ENCODE measurements at regions not wholly inside any gene's neighbourhood (a gene's known extent, or its start where the extent isn't known, plus 50 kb on each side); places are given as distances from the start of the nearest gene placed in this dataset.

DNA sequence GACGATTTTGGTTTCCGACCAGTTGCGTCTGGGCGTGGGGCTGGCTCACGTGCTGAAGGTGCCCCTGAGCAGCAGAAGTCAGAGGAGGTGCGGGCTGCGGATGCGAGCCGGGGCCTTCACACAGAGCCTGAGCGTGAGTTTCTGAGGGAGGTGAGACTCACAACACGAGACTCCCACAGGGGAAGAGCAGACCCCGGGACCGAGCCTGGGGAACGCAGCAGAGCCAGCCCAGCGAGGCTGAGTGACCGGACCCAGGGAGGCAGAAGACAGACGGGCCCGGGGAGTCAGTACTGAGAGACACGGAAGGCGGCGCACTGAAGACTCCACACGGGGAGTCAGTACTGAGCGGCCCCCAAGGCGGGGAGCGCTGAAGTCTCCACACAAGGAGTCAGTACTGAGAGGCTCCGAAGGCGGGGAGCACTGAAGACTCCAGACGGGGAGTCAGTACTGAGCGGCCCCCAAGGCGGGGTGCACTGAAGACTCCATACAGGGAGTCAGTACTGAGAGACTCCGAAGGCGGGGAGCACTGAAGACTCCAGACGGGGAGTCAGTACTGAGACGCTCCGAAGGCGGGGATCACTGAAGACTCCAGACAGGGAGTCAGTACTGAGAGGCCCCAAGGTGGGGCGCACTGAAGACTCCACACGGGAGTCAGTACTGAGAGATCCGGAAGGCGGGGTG is 77.8 kb downstream of the DLL1 start:
- no peak for DNase-seq

DNA sequence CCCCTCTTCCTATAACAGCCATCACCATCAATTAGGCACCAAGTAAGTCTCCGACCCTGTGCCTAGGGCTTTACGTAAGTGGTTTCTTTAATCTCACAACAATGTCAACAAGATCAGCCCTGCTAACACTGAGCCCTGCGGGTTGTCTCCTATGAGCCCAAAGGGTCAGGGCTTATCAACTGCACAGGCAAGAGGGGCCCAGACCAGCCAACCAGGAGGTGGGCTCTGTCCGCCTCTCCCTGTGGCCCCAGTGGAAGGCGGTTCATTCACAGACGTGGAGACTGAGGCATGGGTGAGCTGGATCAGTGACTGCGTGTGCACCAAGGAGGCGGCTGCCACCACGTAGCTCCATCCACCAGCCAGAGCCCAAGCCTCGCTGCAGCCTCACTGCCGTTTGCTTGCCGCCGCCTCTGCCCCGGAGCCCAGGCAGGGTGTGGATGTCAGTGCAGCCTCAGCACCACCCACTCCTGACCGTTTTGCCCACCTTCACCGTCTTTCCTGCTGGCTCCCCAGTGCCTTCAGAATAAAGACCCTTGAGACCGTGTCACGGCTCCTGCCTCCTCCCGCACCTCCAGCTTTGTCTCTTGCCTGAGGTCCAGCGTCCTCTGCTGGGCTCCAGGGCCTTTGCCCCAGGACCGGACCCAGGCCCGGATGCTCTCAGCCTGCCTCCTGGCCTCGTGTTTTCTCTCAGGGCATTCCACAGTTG is 78.7 kb downstream of the DLL1 start:
- no peak for DNase-seq

DNA sequence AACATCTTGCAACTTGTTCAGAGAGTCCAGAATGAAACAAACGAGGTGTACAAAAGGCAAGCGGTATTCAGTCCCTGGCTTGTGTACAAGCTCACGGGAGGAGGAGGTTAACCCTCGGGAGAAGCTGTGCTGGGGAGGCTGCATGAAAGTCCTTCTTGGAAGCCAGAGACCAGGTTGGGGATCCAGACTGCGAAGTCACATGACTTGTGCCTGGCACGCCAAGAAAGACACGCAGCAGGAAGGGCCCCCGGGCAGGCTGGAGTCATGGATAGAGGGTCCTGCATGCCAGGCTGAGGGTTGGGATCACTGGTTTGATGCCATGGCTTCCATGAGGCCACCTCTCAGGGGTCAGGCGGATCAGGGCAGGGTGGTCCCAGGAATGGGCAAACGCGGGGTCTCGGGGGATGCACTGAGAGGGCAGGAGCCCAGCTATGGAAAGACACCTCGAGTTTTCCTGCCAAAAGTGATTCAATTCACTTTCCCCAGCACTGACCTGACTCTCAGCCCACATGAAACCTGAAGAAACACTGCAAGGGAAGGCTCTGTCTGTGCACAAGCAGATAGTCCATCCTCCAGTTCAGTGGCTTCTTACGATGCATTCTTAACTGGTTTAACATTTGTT is 79.4 kb downstream of the DLL1 start:
- no peak for DNase-seq

DNA sequence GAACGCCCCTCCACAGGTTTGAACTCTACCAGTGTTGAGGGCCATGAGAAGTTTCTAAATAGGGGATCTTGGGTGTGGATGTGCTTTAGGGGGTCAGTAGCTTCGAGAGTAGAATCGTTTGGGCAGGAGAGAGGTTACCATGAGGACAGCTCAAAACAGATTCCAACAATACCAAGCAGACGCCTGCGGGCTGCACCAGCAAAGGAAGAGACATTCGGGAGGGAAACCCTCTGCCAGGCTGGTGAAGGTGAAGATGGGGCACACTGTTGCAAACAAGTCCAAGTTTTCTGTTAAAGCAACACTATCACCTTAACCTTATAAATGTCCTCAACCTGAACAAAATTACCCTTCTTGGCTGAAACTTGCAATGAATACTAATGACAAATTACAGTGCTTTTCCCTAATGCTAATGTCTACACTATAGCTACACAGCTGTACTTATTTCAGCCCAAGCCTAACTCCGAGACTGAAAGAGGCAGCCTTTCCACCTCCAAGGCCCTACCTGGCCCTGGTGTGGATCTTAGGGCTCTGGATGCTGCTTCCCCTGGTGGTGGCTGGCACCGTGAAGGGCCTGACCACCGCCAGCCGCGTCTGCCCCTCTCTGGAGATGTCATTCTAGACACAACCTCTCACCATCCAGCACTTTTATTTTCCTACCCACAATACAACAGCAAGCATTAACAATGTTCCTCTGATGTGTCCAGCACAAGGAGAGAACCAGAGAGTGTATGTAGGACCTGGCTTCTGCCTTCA is 80.1 kb downstream of the DLL1 start:
- no peak for DNase-seq

DNA sequence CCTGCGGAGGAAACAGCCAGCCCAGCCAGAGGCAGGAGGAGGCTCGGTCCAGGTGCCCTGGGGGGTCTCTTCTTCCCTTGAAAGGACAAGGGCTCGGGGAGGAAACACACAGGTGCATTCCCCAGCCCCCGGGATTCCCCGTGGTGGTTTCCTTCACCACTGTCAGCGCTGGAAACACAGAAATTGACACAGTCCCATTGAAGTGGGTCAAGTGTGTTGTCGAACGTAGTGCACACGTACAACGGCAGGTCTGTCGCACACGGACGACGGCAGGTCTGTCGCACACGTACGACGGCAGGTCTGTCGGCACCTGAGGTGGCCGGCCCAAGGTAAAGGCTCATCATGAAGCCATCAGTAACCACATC is 80.9 kb downstream of the DLL1 start:
- DNase-seq, result no peak

DNA sequence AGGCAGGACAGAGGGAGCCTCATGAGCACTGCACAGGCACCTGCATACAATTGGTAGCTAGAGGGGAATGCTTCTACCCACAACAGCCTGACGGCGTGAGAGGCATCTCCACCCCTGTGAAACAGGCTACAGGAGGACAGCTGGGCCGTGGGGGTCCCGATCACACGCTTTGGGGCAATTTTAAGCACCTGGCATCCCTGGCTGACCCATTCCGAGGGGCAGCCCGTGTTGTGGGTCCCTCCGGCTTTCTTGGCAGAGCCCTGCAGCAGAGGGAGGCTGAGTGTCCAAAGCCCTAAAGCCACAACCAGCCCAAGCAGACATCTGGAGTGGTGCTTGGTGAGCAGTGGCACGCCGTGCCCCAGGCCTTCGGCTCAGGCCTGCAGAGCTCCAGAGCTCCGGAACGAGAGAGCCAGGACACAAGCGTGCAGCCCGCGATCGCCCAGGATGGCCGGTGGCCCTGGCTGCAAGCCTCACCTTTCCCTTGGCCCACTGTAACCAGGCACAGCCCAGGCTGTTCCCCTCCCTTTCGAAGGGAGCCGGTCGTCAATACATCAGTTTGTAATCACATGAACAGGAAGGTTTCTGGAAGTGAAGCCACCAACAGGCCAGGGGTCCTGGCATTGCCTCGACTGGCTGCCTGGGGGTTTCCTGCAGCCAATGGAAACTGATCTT is 81.4 kb downstream of the DLL1 start:
- no peak for DNase-seq

DNA sequence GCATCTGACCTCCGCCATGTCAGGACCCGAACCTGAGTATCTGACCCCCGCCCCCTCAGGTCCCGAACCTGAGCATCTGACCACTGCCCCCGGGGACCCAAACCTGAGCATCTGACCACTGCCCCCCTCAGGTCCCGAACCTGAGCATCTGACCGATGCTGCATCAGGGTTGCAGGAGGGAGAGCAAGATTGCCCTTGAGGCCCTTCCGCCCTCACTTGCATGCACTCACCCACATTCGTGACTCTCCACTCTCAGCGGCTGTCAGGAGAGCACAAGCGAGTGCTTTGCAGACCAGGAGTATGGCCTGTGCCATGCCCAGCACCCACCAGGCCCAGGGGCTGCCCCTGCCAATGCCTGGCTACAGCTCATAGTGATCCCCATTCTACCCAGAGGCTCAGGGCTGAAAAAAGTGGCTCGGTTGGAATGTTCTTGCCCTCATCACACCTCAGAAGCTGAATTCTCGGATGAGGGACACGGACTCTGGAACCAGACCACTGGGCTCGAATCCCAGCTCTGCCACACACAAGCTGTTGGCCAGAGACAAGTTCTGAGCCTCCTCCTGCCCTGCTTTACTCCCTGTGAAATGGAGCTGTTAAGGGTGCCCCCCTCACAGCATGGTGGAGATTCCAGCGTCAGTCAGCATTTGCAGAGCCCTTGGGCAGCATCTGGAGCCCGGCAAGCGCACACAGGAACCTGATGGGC is 82.1 kb downstream of the DLL1 start:
- no peak for DNase-seq

DNA sequence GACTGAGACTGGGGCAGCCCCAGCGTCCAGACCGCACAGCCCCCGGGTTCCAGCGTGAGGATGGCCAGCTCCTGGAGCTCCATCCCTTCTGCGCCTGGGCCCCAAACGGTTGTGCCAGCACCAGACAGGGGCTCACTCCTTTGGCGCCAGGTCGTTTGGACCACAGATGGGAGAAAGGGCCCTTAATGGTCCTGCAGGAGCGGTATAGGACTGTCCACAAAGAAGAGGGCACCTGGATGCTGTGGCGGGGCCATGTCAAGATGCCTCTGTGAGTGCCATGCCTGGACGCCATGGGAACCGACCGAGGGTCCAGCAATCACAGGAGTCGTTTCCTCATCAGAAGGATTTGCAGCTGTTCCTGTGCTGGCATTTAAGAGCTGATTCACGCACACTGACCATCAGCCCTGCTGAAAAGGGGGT is 82.7 kb downstream of the DLL1 start:
- DNase-seq, result no peak

DNA sequence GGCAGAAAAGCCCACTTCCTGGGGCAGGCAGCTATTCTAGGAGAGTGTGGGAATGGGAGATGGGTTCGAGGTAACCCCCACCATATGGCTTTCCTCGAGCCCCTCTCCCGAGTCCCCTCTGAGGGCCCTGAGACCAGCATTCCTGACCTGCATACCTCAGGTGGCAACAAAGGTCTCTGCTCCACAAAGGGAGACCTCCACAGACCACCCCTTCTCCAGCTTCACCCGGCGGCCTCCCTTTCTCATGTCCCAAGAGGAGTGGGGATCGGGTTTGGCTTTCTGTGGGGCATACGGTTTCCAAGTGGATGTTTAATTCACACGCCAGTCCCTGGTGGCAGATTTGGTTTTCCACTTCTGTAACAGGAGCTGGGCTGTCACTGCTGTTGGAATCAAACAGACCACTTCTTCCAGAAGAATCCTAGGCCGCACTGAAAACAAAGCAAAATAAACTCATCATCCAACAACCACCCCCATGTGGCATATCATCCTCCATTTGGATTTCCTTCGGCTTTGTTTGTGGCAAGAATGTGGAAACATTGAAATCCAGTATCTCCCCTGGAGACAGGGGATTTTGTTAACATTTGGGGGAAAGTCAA is 83.2 kb downstream of the DLL1 start:
- no peak for DNase-seq

DNA sequence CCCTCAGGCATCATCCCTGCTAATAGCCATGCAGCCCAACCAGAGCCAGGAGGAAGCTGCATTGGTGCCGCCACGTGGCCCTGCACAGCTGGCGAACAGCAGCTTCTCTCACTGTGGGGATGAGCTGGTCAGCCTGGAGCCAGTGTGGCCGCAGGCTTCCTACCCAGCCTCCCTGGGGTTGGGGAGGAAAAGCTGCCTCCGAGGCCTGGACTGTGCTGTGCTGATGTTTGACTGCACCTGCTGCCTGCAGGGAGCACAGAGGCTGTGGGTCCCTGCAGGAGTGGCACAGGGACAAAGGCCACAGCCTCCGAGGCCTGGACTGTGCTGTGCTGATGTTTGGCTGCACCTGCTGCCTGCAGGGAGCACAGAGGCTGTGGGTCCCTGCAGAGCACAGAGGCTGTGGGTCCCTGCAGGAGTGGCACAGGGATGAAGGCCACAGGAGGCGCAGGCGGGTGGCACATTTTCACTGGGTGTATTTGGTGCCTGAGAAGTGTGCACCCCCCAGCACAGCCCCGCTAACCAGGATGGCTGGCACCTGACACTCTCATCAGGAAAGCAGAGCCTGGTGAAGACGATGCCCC is 83.9 kb downstream of the DLL1 start:
- DNase-seq, result no peak

DNA sequence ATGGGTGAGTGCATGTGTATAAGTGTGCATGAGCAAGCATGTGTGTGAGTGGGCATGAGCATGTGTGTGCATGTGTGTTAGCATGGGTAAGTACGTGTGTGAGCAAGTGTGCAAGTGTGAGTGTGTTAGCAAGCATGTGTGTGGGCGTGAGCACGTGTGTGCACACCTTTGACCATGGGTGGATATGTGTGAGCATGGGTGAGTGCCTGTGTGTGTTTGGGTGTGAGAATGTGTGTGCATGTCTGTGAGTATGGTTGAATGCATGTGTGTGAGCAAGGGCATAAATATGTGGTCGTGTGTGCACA is 84.6 kb downstream of the DLL1 start:
- no peak for DNase-seq

DNA sequence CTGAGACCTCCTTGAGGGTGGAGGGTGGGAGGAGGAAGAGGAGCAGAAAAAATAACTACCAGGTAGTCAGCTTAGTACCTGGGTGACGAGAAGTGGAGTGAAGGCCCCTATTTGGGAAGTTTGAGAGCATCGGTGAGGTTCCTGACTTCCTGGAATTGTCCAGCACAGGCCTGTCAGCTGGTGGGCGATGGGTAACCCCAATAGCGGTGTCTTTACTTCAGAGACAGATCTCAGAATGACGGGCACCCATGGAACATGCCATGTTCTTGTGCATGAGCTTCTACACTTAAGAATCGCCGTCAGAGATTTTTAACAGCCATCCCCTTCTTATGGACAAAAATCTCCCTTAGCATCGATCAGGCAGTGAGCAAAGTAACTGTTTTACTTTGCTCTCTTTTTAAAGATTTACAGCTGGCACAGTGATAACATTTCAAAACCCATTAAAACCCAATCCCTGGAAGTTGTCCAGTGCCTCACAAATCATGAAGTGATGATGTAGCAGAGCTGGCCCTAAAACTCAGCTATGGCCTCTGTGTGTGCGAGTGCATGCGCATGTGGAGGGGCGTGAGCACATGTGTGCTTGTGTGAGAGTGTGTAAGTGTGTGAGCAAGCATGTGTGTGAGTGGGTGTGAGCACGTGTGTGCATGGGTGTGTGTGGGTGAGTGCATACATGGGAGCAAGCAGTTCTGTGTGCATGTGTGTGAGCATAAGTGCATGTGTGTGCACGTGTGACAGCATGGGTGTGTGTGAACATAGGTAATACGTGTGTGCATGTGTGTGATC is 85.2 kb downstream of the DLL1 start:
- no peak for DNase-seq

DNA sequence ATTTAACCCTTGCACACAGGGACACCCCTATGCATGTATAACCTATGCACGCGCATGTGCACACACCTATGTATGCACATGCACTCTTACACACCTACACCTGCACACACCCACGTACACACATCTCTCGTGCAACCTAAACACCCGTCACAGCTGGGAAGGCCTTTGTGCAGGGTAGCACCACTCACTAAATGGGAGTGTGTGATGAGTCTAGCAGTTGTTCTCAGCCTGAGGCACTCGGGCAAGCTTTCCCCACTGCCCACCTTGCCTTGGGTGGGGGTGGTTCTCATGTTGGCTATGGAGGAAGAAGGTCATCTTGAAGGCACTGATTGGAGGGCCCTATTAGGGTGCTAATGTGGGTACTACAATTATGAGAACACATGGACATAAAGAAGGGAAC is 85.8 kb downstream of the DLL1 start:
- no peak for DNase-seq

DNA sequence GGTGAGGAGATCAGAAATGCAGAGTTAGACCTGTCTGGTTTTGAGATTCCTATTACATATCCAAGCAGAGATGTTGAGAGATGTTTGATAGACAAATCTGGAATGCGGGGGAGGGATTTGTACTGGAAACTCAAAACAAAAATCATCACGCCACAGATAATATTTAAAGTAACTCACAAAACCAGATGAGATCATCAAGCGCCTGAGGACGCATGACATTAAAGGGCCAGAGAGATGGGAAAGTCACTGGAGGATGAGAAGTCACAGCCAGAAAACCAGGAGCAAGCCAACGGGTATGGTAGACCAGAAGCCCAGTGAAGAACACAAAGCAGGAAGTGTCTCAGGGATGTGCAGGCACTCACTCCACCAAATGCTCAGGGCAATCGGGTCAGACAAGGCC is 87.7 kb downstream of the DLL1 start:
- no peak for DNase-seq

DNA sequence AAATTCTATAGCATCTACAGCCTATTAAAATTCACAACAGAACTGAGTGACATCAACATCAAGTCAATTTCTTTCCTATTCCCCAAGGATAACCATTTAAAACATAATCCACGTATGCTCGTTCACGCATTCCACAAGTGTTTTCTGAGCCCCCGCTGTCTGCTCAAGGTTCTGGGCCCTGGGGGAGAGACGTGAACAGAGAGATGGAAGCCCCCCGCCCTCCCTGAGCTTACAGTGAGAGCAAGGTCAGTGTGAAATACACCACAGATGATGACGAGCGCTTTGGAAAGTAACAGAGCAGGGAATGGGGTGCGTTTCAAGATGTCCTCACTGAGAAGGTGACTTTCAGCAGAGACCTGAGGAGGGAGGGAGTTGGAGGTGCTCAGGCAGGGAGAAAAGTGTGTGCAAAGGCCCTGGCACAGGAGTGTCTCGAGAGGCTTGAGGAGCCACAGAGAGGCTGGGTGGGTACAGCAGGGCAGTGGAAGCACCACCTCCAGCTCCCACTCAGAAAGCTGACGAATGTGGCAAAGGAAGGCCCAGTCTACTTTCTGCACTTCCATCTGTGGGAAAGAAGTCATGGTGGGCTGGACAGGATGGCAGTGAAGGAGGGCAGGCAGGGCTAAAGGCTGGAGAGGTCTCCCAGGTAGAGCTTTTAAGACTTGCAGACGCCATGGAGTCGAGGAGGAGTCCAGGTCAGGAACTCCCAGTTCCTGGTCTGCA is 88.3 kb downstream of the DLL1 start:
- no peak for DNase-seq

DNA sequence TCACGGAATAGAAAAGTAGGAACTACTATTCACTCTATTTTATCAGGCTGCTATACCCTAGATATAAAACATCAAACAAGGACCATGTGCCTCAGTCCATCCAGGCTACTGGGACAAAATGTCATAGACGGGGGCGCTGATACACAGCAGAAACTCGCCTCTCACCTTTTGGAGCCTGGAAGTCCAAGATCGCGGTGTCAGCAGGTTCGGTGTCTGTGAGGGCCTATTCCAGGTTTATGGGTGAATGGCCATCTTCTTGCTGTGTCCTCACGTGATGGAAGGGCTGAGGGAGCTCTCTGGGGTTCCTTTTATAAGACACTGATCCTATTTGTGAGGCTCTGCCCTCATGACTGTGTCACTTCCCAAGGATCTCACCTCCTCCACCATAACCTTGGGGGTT is 89.5 kb downstream of the DLL1 start:
- DNase-seq, result no peak

DNA sequence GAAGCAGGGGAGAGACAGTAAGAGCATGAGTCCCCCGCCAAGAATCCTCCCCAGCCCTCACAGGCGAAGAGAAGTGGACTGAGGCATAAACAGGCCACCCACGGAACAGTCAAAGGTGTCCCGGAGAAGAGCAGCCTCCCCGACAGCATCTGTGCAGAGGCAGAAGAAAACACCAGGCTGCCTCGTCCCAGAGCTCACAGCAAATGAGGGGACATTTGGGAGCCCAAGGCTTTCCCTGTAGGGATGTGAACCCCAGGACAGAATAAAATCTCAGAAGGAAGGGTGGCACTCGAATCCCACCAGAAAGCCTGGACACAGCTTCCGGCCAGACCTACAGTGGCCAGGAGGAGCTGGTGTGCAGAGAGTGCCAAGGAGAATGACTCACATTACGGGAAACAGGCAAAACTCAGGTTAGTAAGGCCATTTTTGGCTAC is 90.4 kb downstream of the DLL1 start:
- DNase-seq, result no peak

DNA sequence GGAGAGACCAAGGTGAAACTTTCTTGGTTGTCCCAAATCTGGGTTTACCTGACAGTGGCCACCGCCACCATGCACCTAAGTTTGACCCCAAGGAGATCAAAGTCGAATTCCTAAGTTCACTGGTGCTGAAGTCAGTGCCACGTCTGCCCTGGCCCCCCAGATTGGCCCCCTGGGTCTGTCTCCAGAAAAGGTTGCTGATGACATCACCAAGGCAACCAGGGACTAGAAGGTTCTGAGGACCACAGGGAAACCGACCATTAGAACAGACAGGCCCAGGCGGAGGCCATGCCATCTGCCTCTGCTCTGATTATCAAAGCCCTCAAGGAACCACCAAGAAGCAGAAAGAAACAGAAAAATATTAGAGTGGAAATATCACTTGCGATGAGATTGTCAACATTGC is 91.2 kb downstream of the DLL1 start:
- DNase-seq, result no peak

DNA sequence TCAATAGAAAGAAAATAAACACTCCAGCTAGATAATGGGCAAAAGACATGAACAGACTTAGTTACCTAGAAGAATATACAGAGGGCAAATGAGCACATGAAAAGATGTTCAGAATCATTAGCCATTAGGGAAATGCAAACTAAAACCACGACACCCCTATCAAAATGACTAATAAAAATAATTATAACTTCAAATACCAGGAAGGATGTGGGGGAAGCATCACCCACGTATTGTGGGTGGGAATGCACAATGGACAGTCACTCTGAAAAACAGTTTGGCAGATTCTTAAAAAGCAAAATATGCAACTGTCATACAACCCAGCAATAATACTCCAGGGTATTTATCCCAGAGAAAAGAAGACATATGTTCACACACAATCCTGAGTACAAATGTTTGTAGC is 92.6 kb downstream of the DLL1 start:
- no peak for DNase-seq

DNA sequence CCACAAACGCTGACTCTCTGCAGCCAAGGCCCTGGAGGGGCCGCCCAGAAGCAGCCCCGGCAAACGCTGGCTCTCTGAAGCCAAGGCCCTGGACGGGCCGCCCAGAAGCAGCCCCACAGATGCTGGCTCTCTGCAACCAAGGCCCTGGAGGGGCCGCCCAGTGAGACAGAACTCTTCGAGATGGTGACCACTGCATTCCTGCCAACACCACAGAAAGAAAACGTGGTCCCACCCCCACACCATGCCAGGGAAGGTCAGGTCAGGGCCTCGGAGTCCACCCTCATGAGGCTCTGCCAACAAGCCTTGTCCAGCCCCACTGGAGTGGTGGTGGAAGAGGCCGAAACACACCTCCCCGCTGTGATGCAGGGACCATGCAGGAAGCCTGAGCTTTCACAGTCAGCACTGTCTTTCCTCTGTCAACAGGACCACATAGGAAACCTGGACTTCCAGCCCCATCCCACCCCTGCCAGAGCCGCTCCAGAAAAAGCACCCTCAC is 97.5 kb downstream of the DLL1 start:
- DNase-seq, result no peak

Measured in CD4-positive, alpha-beta T cell treated with Interleukin-17A for 1 hour (primary cell).